GM23338 (cell line): ENCODE measurements at regions not wholly inside any gene's neighbourhood (a gene's known extent, or its start where the extent isn't known, plus 50 kb on each side); places are given as distances from the start of the nearest gene placed in this dataset.

Source experiments
- ATAC-seq: fragments of 200-7000 bp; cut with Tn5 transposase; 3 replicates; pipeline ENCODE4 v1.9.1; 2020
- DNase-seq: peaks from one replicate; pipeline ENCODE4 v3.0.0-alpha.2; 2015; ENCODE audit warnings: low spot score
- H2AFZ ChIP-seq: fragments of 200-600 bp; sonication (generic); 2 replicates; pipeline ENCODE4 v1.8.0; 2016; ENCODE audit warnings: antibody characterized with exemption, mild to moderate bottlenecking, moderate library complexity
- H3F3A ChIP-seq: fragments of 200-600 bp; sonication (generic); replicated peaks from 2 replicates; pipeline ENCODE4 v1.8.0; 2017; ENCODE audit warnings: antibody characterized with exemption, mixed run types, low read depth
- H3K27ac ChIP-seq: fragments of 200-600 bp; sonication (generic); 2 replicates; pipeline ENCODE4 v1.6.1; 2016; ENCODE audit warnings: low read depth
- H3K27me3 ChIP-seq: fragments of 200-600 bp; sonication (generic); 2 replicates; pipeline ENCODE4 v1.8.0; 2016; ENCODE audit warnings: mild to moderate bottlenecking, mixed run types, moderate library complexity; ENCODE audit not compliant: insufficient read depth
- H3K36me3 ChIP-seq: fragments of 200-600 bp; sonication (generic); 2 replicates; pipeline ENCODE4 v1.8.0; 2016; ENCODE audit warnings: mild to moderate bottlenecking; ENCODE audit not compliant: insufficient read depth
- H3K4me1 ChIP-seq: fragments of 200-600 bp; sonication (generic); 2 replicates; pipeline ENCODE4 v1.8.0; 2016; ENCODE audit warnings: mild to moderate bottlenecking, moderate library complexity; ENCODE audit not compliant: insufficient read depth
- H3K4me2 ChIP-seq: fragments of 200-600 bp; sonication (generic); 2 replicates; pipeline ENCODE4 v1.7.1; 2017; ENCODE audit warnings: mixed run types
- H3K4me3 ChIP-seq: fragments of 200-600 bp; sonication (generic); 2 replicates; pipeline ENCODE4 v1.6.1; 2016; ENCODE audit warnings: mixed run types
- H3K79me2 ChIP-seq: fragments of 200-600 bp; sonication (generic); replicated peaks from 2 replicates; pipeline ENCODE4 v1.8.0; 2017; ENCODE audit warnings: mild to moderate bottlenecking; ENCODE audit not compliant: insufficient read depth
- H3K9me2 ChIP-seq: fragments of 200-600 bp; sonication (generic); 2 replicates; pipeline ENCODE4 v1.8.0; 2017; ENCODE audit not compliant: insufficient read depth
- H4K20me1 ChIP-seq: fragments of 200-600 bp; sonication (generic); replicated peaks from 2 replicates; pipeline ENCODE4 v1.8.0; 2017; ENCODE audit warnings: mild to moderate bottlenecking; ENCODE audit not compliant: insufficient read depth
- H3K27ac Mint-ChIP-seq: 2 replicates; pipeline ENCODE4 v1.8.0; 2020; ENCODE audit warnings: inconsistent platforms, mild to moderate bottlenecking, moderate library complexity, mixed read lengths
- H3K27me3 Mint-ChIP-seq: 3 replicates; pipeline ENCODE4 v1.8.0; 2022; ENCODE audit warnings: low read depth, mild to moderate bottlenecking, moderate library complexity, mixed read lengths, inconsistent platforms; ENCODE audit not compliant: insufficient read depth, poor library complexity
- H3K36me3 Mint-ChIP-seq: 3 replicates; pipeline ENCODE4 v1.8.0; 2021; ENCODE audit warnings: low read depth, mild to moderate bottlenecking, inconsistent platforms, moderate library complexity, mixed read lengths
- H3K4me1 Mint-ChIP-seq: 3 replicates; pipeline ENCODE4 v1.8.0; 2020; ENCODE audit warnings: mild to moderate bottlenecking, inconsistent platforms, mixed read lengths
- H3K4me3 Mint-ChIP-seq: 3 replicates; pipeline ENCODE4 v1.8.0; 2021; ENCODE audit warnings: moderate library complexity, mild to moderate bottlenecking, inconsistent platforms, mixed read lengths
- H3K9me3 Mint-ChIP-seq: 3 replicates; pipeline ENCODE4 v1.8.0; 2020; ENCODE audit warnings: moderate library complexity, mild to moderate bottlenecking, inconsistent platforms, mixed read lengths
- ETS1 ChIP-seq: IDR thresholded peaks from 2 replicates; pipeline ENCODE4 v1.6.1; 2016; ENCODE audit warnings: antibody characterized with exemption
- ZNF331 ChIP-seq: fragments of 250-450 bp; sonication (Bioruptor Pico); IDR thresholded peaks from 2 replicates; pipeline ENCODE4 v1.5.0; 2020; ENCODE audit warnings: low read depth, mild to moderate bottlenecking, moderate library complexity
- ZNF462 ChIP-seq: fragments of 250-450 bp; sonication (Bioruptor Pico); IDR thresholded peaks from 2 replicates; pipeline ENCODE4 v1.5.0; 2020; ENCODE audit warnings: mild to moderate bottlenecking, moderate library complexity

- TF ChIP-seq ZNF462 (CRISPR knock-in tag) (no peak), ETS1 (no peak)
Measured at GRCh38 chr10:3542185-3542611, 242.8 kb downstream of the KLF6 start (continued).

GRCh38 chr10:3539696-3540383, 245.2 kb downstream of the KLF6 start:
- H3K4me2 ChIP-seq: no peak overlapping the region
- H3K4me3 ChIP-seq: no peak overlapping the region
- H3K27me3 ChIP-seq: no peaks in the 10 kb centered on the region
- no peaks in the 10 kb centered on the region for H3K79me2 ChIP-seq
- H3K27ac ChIP-seq: no peak overlapping the region
- Mint-ChIP-seq H3K27me3 (peaks cover 5% of the 10 kb centered on the region), H3K36me3 (no peaks in the 10 kb centered on the region), H3K4me3 (no peak overlapping the region), H3K9me3 (no peaks in the 10 kb centered on the region), H3K4me1 (no peaks in the 10 kb centered on the region; the same call in 2 of the 3 replicates), H3K27ac (no peak overlapping the region)
- no peak overlapping the region for H2AFZ ChIP-seq
- H3F3A ChIP-seq: no peaks in the 10 kb centered on the region
- DNase-seq: no peak
- no peaks in the 10 kb centered on the region for H3K4me1 ChIP-seq
- H4K20me1 ChIP-seq: no peaks in the 10 kb centered on the region
- no peaks in the 10 kb centered on the region for H3K9me2 ChIP-seq
- H3K36me3 ChIP-seq: no peaks in the 10 kb centered on the region
- no peak for ATAC-seq
- TF ChIP-seq ZNF462 (CRISPR knock-in tag): no peak
- TF ChIP-seq ZNF331 (CRISPR knock-in tag): no peak
